ENCODE measurements at regions not wholly inside any gene's neighbourhood (a gene's known extent, or its start where the extent isn't known, plus 50 kb on each side); places are given as distances from the start of the nearest gene placed in this dataset.

- TF ChIP-seq CTCF (IDR thresholded peaks at IDR 0.05) (no peak), POLR2A (IDR thresholded peaks at IDR 0.05) (no peak), EP300 (IDR thresholded peaks at IDR 0.05) (no peak)
These were observed 399.3 kb downstream of the BCL11A start for GRCh38 chr2:60154142-60154541.
